ENCODE measurements at regions not wholly inside any gene's neighbourhood (a gene's known extent, or its start where the extent isn't known, plus 50 kb on each side); places are given as distances from the start of the nearest gene placed in this dataset.

DNA sequence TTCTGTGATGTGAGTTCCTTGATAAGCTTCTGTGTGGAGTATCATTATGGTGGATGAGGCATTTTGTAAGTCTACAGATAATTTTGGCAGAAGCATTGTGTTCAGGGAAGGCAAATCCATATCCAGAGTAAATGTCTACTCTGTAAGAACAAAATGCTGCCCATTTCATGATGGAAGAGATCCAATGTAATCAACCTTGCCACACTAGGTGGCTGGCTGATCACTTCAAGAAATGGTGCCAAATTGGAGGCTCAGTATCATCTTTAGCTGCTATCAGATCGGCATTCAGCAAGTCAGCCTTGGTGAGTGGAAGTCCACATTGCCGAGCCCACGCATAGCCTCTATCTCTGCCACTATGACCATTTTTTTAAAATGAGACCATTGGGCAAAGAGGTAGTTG is 565.8 kb upstream of the USP24 start:
- no peak for TF ChIP-seq TP53 (CRISPR knock-in tag; IDR thresholded peaks at IDR 0.05)
- TF ChIP-seq, protein P1, sequence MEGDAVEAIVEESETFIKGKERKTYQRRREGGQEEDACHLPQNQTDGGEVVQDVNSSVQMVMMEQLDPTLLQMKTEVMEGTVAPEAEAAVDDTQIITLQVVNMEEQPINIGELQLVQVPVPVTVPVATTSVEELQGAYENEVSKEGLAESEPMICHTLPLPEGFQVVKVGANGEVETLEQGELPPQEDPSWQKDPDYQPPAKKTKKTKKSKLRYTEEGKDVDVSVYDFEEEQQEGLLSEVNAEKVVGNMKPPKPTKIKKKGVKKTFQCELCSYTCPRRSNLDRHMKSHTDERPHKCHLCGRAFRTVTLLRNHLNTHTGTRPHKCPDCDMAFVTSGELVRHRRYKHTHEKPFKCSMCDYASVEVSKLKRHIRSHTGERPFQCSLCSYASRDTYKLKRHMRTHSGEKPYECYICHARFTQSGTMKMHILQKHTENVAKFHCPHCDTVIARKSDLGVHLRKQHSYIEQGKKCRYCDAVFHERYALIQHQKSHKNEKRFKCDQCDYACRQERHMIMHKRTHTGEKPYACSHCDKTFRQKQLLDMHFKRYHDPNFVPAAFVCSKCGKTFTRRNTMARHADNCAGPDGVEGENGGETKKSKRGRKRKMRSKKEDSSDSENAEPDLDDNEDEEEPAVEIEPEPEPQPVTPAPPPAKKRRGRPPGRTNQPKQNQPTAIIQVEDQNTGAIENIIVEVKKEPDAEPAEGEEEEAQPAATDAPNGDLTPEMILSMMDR (IDR thresholded peaks at IDR 0.05): no peak
- no peak for TF ChIP-seq POLR2A (IDR thresholded peaks at IDR 0.05; ENCODE audit: low read length)
- no peak for TF ChIP-seq MAFK (IDR thresholded peaks at IDR 0.05; ENCODE audit: partially characterized antibody)
- TF ChIP-seq RCOR1 (IDR thresholded peaks at IDR 0.05; ENCODE audit: low read depth, low read length): no peak
- no peak for TF ChIP-seq POLR2AphosphoS2 (conservative IDR thresholded peaks at IDR 0.05; ENCODE audit: low read length)
- TF ChIP-seq, protein P2, sequence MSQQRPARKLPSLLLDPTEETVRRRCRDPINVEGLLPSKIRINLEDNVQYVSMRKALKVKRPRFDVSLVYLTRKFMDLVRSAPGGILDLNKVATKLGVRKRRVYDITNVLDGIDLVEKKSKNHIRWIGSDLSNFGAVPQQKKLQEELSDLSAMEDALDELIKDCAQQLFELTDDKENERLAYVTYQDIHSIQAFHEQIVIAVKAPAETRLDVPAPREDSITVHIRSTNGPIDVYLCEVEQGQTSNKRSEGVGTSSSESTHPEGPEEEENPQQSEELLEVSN (IDR thresholded peaks at IDR 0.05; ENCODE audit: borderline replicate concordance, low read depth): no peak
- TF ChIP-seq, protein P3, sequence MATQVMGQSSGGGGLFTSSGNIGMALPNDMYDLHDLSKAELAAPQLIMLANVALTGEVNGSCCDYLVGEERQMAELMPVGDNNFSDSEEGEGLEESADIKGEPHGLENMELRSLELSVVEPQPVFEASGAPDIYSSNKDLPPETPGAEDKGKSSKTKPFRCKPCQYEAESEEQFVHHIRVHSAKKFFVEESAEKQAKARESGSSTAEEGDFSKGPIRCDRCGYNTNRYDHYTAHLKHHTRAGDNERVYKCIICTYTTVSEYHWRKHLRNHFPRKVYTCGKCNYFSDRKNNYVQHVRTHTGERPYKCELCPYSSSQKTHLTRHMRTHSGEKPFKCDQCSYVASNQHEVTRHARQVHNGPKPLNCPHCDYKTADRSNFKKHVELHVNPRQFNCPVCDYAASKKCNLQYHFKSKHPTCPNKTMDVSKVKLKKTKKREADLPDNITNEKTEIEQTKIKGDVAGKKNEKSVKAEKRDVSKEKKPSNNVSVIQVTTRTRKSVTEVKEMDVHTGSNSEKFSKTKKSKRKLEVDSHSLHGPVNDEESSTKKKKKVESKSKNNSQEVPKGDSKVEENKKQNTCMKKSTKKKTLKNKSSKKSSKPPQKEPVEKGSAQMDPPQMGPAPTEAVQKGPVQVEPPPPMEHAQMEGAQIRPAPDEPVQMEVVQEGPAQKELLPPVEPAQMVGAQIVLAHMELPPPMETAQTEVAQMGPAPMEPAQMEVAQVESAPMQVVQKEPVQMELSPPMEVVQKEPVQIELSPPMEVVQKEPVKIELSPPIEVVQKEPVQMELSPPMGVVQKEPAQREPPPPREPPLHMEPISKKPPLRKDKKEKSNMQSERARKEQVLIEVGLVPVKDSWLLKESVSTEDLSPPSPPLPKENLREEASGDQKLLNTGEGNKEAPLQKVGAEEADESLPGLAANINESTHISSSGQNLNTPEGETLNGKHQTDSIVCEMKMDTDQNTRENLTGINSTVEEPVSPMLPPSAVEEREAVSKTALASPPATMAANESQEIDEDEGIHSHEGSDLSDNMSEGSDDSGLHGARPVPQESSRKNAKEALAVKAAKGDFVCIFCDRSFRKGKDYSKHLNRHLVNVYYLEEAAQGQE (IDR thresholded peaks at IDR 0.05): no peak
- no peak for TF ChIP-seq EP300 (IDR thresholded peaks at IDR 0.05)
- TF ChIP-seq RFX5 (IDR thresholded peaks at IDR 0.05): no peak
- TF ChIP-seq, protein P4, sequence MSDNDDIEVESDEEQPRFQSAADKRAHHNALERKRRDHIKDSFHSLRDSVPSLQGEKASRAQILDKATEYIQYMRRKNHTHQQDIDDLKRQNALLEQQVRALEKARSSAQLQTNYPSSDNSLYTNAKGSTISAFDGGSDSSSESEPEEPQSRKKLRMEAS (IDR thresholded peaks at IDR 0.05): no peak
- TF ChIP-seq MAZ (IDR thresholded peaks at IDR 0.05; ENCODE audit: borderline replicate concordance, low read depth, low read length): no peak
- TF ChIP-seq CEBPB (IDR thresholded peaks at IDR 0.05): no peak
- no peak for TF ChIP-seq HOXA7 (CRISPR knock-in tag; IDR thresholded peaks at IDR 0.05)
